SIG-M5 treated with dmso at 0.1 percent for 504 hours (cell line): ENCODE measurements at regions not wholly inside any gene's neighbourhood (a gene's known extent, or its start where the extent isn't known, plus 50 kb on each side); places are given as distances from the start of the nearest gene placed in this dataset.

Source experiments
- DNase-seq: peaks from one replicate; lab custom pipeline; 2025; ENCODE audit not compliant: unreplicated experiment; lab: John Stamatoyannopoulos, UW

DNA sequence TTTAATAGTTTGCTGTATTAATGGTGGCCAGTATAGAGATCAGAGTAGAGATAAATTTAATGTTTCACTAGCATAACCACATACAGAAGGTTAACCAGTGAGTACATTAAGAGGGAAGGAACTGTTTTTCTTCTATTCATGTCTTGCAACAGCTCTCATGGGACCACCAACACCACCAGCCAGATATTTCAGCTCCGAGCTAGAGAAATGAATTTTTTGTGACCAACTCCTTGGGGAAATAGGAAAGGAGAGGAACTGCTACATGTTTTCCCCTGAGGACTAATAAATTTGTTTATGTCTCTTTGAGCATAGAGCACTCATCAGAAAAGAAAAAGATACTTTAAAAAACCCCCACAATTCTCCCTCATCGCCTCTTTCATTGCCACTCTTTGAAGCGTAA, 247.5 kb downstream of the MBNL1 start:
- DNase-seq: no peak

DNA sequence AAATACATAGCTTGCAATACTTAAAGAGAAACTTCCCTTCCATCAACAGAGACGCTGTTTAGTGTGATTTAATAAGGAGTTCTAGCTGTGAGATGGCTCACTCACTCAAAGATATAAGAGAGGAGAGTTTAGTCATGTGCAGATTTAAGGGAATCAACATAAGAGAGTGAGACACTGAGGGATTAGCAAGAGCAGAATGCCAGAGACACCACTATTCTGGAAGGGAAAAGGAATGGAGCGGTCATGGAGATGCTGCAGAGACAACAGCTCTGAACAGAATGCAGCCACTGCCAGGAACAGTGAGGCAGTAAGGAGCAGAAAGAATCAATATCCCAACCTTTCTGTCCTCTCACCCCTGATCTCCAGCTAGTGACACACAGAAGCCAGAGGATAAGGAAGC, 248.8 kb downstream of the MBNL1 start:
- no peak for DNase-seq

DNA sequence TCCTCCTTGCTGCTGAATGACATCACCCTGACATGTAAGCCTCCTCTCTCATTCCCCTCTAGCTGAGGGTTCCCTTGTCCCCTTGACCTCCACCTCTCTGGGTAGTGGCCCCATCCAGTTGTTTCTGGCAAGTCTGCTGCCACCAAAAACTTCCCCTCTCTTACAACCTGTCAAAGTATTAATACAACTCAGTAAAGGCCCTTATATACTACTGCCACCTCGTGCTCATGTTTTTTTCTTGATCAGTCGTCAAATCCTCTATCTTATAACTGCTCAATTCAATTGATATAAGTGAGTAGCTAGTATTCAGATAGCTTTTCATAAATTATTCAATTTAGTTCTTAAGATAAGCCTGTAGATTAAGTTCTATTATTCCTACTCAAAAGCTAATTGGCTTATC, 249.6 kb downstream of the MBNL1 start:
- no peak for DNase-seq

DNA sequence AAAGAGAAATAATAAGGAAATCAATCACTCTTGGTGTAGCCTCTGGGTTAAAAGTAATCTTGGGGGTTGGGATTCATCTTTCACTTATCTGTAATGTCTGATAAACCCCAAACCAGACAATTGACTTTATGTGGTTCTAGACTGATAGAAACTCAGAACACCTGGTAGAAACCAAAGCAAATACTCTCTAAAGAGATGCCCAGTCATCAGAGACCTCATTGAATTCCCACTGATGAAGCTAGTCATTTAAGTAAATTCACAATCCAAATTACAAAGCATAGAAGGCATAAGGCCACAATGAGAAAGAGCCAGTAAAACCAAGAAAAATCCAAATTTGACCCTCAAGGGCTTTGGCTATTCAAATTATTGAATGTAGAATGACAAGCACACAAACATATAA, 250.6 kb downstream of the MBNL1 start:
- no peak for DNase-seq

- no peak for DNase-seq
Observed at GRCh38 chr3:152522036-152522435, 253.3 kb downstream of the MBNL1 start.

- peak; percentile 46 for DNase-seq
Observed at GRCh38 chr3:152524198-152525140, 255.7 kb downstream of the MBNL1 start.

DNA sequence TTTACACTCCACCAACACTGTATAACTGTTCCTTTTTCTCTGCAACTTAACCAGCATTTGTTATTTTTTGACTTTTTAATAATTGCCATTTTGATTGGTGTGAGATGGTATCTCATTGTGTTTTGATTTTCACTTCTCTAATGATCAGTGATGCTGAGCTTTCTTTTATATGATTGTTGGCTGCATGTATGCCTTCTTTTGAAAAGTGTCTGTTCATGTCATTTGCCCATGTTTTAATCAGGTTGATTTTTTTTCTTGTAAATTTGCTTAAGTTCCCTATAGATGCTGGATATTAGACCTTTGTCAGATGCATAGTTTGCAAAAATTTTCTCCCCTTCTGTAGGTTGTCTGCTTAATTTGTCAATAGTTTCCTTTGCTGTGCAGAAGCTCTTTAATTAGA, 263.0 kb downstream of the MBNL1 start:
- no peak for DNase-seq

DNA sequence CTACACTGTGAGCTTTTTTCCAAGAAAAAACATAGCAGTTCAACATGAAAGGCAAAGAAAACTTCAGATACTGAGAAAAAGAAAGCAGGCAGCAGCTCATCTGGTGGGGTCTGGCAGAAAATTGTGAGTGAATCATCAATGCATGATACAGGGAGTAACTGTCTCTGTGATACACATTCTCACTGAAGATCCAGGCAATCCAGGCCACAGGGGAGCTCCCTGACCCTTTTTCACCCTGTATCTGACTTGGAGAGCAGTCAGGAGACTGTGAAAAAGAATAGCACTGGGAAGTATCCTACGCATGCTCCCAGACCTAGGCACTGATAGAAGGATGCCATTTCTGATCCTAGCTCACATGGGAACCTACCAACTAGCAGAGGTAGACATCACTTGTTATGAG, 269.8 kb downstream of the MBNL1 start:
- no peak for DNase-seq

DNA sequence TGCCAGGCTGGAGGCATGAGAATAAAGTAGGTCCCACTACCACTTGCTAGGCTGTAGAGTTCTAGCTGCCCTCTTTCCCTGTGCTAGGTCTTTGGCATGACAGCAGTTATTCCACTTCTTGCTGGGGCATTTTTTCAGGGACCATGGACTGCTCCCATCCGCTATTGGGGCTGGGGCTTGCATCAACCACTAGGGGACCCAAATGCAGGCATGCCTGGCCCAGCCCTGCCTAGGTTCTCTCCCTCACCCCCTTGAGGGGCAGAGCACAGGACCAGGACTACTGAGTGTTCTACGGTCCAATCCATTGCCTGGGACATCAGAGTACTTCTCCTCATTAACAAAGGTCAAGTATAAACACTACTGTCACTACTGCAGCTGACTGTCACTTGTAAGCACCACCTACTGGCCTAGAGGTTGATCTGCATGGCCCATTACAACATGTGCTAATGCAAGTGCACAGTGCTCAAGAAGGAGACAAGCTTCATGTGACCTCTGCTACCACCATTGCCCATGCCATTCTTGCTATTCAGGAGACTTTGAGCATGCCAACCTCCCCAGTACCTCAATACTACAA, 270.5 kb downstream of the MBNL1 start:
- DNase-seq: peak; percentile 47

- DNase-seq: no peak
Observed at GRCh38 chr3:152540120-152540519, 271.4 kb downstream of the MBNL1 start.

- DNase-seq: no peak
Observed at GRCh38 chr3:152547153-152547552, 278.4 kb downstream of the MBNL1 start.

DNA sequence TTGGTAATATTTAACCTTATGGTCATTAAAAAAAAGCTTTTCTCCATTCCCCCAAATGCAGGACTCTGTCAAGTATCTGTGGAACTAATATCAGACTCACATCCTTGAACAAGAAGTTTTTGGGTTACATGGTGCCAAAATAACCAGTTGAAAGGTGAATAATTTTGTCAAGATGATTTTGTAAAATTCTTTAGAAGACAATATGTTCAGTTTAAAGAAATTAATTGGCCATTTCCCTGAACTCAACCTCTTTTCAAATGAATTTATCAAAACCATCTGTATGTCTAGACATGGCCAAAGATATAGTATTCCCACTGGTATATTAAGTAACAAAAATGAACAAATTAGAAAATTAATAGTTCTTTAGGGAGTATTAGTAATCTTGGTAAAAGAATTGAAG, 280.5 kb downstream of the MBNL1 start:
- no peak for DNase-seq

- DNase-seq: peak; percentile 18
Observed at GRCh38 chr3:152550284-152550683, 281.6 kb downstream of the MBNL1 start.

DNA sequence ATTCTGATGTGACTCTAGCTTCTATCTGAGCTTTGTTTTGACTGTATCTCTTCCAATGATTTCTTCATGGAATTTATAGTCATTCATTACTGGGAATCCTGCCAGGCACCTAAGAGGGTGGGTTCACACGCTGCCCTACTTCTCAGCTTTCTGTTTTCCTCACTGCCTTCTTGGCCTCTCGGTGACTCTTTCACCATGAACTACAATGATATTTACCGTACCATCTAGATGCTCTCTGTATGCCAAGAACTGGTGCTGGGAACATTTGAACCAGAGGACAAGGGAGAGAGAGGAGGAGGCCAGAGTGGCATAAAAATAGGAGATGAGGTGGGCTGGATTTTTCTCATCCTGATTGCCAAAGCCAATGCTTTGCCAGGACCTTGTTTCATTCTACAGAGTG, 280.0 kb upstream of the P2RY1 start:
- DNase-seq: no peak

GRCh38 chr3:152555666-152556291, 279.2 kb upstream of the P2RY1 start:
- no peak for DNase-seq

- peak; percentile 38 for DNase-seq
Observed at GRCh38 chr3:152556731-152557254, 278.1 kb upstream of the P2RY1 start.

DNA sequence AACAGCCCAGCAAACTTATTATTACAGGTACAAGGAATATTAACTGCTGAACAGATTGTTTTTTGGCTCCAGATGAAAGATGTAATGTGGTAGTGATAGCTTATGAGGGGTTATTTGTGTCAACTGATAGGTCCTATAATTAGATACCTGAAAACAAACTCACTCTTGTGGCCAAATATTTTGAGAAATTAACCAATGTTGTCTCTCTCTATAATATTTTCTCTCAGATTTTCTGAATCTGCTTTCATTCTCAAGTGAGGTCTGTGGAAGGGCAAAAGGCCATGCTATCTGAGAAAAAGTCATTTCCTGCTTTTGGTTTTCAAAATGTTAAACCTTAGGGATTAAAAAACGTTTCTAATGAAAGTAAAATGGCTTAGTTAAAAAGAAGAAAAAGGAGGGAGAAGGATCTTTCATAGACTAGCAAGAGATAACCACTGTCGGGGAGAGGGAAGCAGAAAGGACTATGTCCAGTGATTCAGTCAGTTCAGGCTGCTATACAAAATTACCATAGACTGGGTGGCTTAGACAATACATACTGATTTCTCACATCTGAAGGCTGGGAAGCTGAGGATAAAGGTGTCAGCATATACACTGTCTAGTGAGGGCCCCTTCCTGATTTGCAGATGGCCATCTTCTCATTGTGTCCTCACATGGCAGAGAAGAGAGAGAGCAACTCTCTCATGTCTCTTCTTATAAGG, 277.5 kb upstream of the P2RY1 start:
- no peak for DNase-seq

DNA sequence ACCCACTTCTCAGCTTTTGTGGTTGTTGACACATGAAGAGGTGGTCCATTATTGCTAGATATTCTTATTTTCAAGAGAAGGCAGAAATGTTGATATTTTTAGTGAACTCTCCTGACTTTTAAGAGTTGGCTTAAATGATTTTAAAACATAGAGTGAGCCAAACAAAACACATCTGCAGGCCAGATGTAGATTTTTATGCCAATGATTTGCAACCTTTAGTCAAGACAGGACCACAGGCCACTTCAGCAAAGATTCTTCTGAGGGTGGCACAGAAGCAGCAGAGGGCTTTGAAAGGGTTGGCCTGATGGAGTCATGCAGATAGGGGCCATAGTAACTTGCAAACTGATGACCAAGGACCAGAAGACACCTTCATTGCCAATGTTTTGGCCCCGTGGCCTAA, 276.5 kb upstream of the P2RY1 start:
- DNase-seq: no peak

DNA sequence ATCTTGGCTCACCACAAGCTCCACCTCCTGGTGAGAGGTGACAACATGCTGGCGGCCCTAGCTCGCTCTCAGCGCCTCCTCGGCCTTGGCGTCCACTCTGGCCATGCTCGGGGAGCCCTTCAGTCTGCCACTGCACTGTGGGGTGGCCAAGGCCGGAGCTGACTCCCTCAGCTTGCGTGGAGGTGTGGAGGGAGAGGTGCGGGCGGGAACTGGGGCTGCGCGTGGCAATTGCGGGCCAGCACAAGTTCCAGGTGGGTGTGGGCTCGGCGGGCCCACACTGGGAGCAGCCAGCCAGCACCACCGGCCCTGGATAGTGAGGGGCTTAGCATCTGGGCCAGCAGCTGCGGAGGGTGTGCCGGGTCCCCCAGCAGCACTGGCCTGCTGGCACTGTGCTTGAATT, 275.7 kb upstream of the P2RY1 start:
- no peak for DNase-seq

DNA sequence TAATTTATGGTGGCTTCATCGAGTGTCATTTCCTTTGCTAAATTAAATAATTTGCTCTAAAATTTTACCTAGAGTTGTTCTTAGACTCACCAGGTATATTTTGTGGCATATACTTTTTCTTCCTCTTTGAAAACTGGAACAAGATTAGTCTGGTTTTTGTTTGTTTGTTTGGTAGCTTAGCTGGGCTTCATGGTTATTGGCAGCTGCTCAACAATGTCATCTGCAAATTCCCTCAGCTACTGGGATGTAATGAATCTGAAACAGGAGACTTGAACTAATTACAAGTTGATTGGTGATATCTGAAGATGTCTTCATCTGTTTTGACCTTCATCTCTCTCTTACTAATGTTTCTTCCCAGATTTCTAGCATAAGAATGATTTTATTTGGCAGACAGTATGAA, 270.5 kb upstream of the P2RY1 start:
- no peak for DNase-seq

DNA sequence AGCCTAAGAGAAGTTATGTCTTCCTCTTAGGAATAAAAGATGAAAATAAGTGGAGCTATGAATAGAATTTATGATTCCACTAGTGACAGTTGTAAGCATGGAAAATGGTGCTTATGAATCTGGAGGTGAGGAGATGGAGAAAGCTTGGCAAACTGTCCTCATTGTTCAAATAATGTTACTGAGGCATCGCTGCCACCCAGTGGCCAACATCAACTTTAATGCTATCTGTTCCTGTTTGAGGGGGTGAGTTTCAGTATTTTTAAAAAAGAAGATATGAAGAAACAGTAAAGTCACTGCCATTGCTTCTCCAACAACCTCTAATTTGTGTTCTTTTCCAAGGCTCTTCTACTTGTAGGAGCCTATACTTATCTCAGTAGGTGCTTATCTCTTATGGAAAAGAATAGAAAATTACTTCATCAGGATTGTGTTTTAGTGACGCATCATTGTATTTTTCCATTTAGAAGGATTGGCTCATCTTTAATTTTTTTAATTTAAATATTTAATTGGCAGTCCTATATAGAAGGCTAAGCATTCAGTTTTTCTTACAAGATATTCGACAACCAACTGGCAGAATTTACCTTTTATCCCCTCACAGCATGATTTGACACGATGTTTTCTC, 260.4 kb upstream of the P2RY1 start:
- DNase-seq: peak; percentile 63
